ENCODE measurements at regions not wholly inside any gene's neighbourhood (a gene's known extent, or its start where the extent isn't known, plus 50 kb on each side); places are given as distances from the start of the nearest gene placed in this dataset.

GRCh38 chrX:149992918-149993317 lies 54.6 kb upstream of the EOLA2 start:
- Mint-ChIP-seq H3K36me3 (ENCODE audit: insufficient read depth in 1 of 3, low read depth in 3 of 3) (peaks cover 3 to 16% (median 12%) of the 10 kb centered on the region in 3 experiments), H3K4me3 (no peak overlapping the region), H3K4me1 (0 out of 4 replicates have a peak, but pooled peaks cover 0 to 7% of the 10 kb centered on the region in 2 experiments), H3K27me3 (ENCODE audit: low read depth) (no peaks in the 10 kb centered on the region; the same call in 1 of the 2 replicates), H3K9me3 (peaks cover 68 to 78% of the 10 kb centered on the region in 2 experiments), H3K27ac (no peak overlapping the region)
- no peak overlapping the region for H3K9ac ChIP-seq (ENCODE audit: extremely low read depth, insufficient read length, low read length)
- H2BK120ac ChIP-seq (ENCODE audit: low read depth, low read length, poor library complexity, severe bottlenecking): no peak overlapping the region
- H3K23me2 ChIP-seq (ENCODE audit: insufficient read length, low read depth, low read length, poor library complexity, severe bottlenecking): no peaks in the 10 kb centered on the region
- no peaks in the 10 kb centered on the region for H3K79me1 ChIP-seq (ENCODE audit: insufficient read depth, low read depth, low read length, poor library complexity, severe bottlenecking)
- no peak overlapping the region for H2BK20ac ChIP-seq (ENCODE audit: low read depth, low read length, poor library complexity, severe bottlenecking)
- no peak overlapping the region for H4K8ac ChIP-seq (replicated peaks; ENCODE audit: insufficient read length, low read depth, low read length)
- H4K20me1 ChIP-seq (ENCODE audit: control insufficient read depth, insufficient read depth, insufficient read length): no peaks in the 10 kb centered on the region
- no peak overlapping the region for H3K14ac ChIP-seq (ENCODE audit: insufficient read depth, low read length)
- H3K56ac ChIP-seq (ENCODE audit: insufficient read length, low read depth, low read length): no peak overlapping the region
- no peaks in the 10 kb centered on the region for H3K27me3 ChIP-seq (ENCODE audit: insufficient read depth, low read length)
- no peak overlapping the region for H2BK15ac ChIP-seq (ENCODE audit: low read depth, low read length)
- no peak overlapping the region for H3K18ac ChIP-seq (ENCODE audit: insufficient read length, low read depth, low read length)
- H2AFZ ChIP-seq (ENCODE audit: low read length): no peak overlapping the region
- H3T11ph ChIP-seq (ENCODE audit: low read length): no peak overlapping the region
- no peak overlapping the region for H3K4ac ChIP-seq (ENCODE audit: low read depth, low read length)
- H2BK5ac ChIP-seq (ENCODE audit: insufficient read length, low read length): no peak overlapping the region
- no peak overlapping the region for H2AK5ac ChIP-seq (ENCODE audit: insufficient read length, low read length)
- no peak for DNase-seq
- H2BK12ac ChIP-seq (ENCODE audit: insufficient read length, low read depth, low read length): no peak overlapping the region
- H3K9me3 ChIP-seq (ENCODE audit: control insufficient read depth, low read depth, low read length): peaks cover 36% of the 10 kb centered on the region
- no peak for TF ChIP-seq CTCF (conservative IDR thresholded peaks at IDR 0.05)
- H4K91ac ChIP-seq (ENCODE audit: insufficient read length, low read depth, low read length): no peak overlapping the region
- no peak overlapping the region for H3K27ac ChIP-seq (ENCODE audit: insufficient read length, low read depth, low read length)
- WGBS (ENCODE audit: extremely low coverage, insufficient read length, low lambda C conversion rate): no CpG with 5 or more reads among the region's 2 CpGs
- no peak overlapping the region for H4K5ac ChIP-seq (ENCODE audit: insufficient read length, low read depth, low read length)
- H3K23ac ChIP-seq (ENCODE audit: insufficient read length, low read depth, low read length): no peak overlapping the region
- no peaks in the 10 kb centered on the region for H3K79me2 ChIP-seq (ENCODE audit: insufficient read depth, low read length)
- H3K4me1 ChIP-seq (ENCODE audit: insufficient read depth, low read length): no peaks in the 10 kb centered on the region
- no peak overlapping the region for H3K4me2 ChIP-seq (ENCODE audit: insufficient read depth, insufficient read length, low read length)
